ENCODE measurements at regions not wholly inside any gene's neighbourhood (a gene's known extent, or its start where the extent isn't known, plus 50 kb on each side); places are given as distances from the start of the nearest gene placed in this dataset.

DNA sequence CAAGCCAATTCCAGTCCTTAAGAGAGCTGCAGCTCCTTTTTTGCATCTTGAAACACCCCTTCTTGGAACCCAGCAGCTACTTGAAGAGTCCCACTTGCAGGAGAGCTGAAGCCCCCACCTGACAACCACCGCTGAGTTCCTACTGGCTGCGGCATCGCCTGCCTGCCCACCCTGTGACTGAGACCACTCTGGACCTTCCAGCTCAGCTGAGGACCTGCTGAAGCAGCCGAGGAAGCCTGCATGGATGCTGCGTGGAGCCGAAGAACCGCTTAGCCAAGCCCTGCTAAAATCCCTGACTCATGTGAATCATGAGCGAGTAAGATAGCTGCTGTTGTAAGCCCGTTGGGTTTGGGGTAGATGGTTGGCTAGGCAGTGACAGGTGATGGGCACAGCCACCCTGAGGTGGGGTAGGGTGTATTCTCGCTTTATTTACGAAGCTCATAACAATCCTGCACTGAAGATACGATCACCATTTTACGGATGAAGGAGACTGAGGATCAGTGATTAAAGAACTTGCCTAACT is 78.4 kb downstream of the INHBB start:
- TF ChIP-seq POLR2AphosphoS5 (IDR thresholded peaks at IDR 0.05; ENCODE audit: insufficient read depth in 1 of 2, low read depth in 1 of 2), result no peak
- TF ChIP-seq, protein P1, sequence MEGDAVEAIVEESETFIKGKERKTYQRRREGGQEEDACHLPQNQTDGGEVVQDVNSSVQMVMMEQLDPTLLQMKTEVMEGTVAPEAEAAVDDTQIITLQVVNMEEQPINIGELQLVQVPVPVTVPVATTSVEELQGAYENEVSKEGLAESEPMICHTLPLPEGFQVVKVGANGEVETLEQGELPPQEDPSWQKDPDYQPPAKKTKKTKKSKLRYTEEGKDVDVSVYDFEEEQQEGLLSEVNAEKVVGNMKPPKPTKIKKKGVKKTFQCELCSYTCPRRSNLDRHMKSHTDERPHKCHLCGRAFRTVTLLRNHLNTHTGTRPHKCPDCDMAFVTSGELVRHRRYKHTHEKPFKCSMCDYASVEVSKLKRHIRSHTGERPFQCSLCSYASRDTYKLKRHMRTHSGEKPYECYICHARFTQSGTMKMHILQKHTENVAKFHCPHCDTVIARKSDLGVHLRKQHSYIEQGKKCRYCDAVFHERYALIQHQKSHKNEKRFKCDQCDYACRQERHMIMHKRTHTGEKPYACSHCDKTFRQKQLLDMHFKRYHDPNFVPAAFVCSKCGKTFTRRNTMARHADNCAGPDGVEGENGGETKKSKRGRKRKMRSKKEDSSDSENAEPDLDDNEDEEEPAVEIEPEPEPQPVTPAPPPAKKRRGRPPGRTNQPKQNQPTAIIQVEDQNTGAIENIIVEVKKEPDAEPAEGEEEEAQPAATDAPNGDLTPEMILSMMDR (IDR thresholded peaks at IDR 0.05), result no peak
- no peak for TF ChIP-seq POLR2A (IDR thresholded peaks at IDR 0.05)
- intact Hi-C loops (cut with DNase I), result no loop called here
- no peak for DNase-seq (ENCODE audit: extremely low spot score in 2 of 2)

GRCh38 chr2:120425014-120425413 is 79.1 kb downstream of the INHBB start:
- intact Hi-C loops (cut with DNase I), result no loop called here
- no peak for DNase-seq (ENCODE audit: extremely low spot score in 2 of 2)

More for the DNA sequence above, 78.4 kb downstream of the INHBB start:
- no peak overlapping the region for H3K27ac ChIP-seq
- no peak overlapping the region for H3K4me3 ChIP-seq
- no peaks in the 10 kb centered on the region for H3K4me1 ChIP-seq
- no peaks in the 10 kb centered on the region for H3K9me3 ChIP-seq
- H3K27me3 ChIP-seq, result no peaks in the 10 kb centered on the region
- no peaks in the 10 kb centered on the region for H3K36me3 ChIP-seq

GRCh38 chr2:120428748-120429147 is 82.8 kb downstream of the INHBB start:
- Histone ChIP-seq H3K27ac (no peak overlapping the region), H3K4me3 (no peak overlapping the region), H3K36me3 (no peaks in the 10 kb centered on the region), H3K4me1 (no peaks in the 10 kb centered on the region), H3K27me3 (no peaks in the 10 kb centered on the region), H3K9me3 (no peaks in the 10 kb centered on the region)
- intact Hi-C loops (cut with DNase I), result no loop called here
- TF ChIP-seq, protein P1 (IDR thresholded peaks at IDR 0.05), result no peak
- TF ChIP-seq POLR2AphosphoS5 (IDR thresholded peaks at IDR 0.05; ENCODE audit: insufficient read depth in 1 of 2, low read depth in 1 of 2), result no peak
- no peak for TF ChIP-seq POLR2A (IDR thresholded peaks at IDR 0.05)
- DNase-seq (ENCODE audit: extremely low spot score in 2 of 2), result no peak

More at GRCh38 chr2:120425014-120425413, 79.1 kb downstream of the INHBB start:
- H3K27ac ChIP-seq, result no peak overlapping the region
- H3K4me1 ChIP-seq, result no peaks in the 10 kb centered on the region
- no peaks in the 10 kb centered on the region for H3K36me3 ChIP-seq
- no peaks in the 10 kb centered on the region for H3K9me3 ChIP-seq
- TF ChIP-seq, protein P1 (IDR thresholded peaks at IDR 0.05), result no peak
- TF ChIP-seq POLR2AphosphoS5 (IDR thresholded peaks at IDR 0.05; ENCODE audit: insufficient read depth in 1 of 2, low read depth in 1 of 2) (no peak), POLR2A (IDR thresholded peaks at IDR 0.05) (no peak)
- H3K4me3 ChIP-seq, result no peak overlapping the region
- H3K27me3 ChIP-seq, result no peaks in the 10 kb centered on the region

- H3K36me3 ChIP-seq, result no peaks in the 10 kb centered on the region
- H3K4me3 ChIP-seq, result no peak overlapping the region
- TF ChIP-seq, protein P1 (IDR thresholded peaks at IDR 0.05), result no peak
- TF ChIP-seq POLR2AphosphoS5 (IDR thresholded peaks at IDR 0.05; ENCODE audit: insufficient read depth in 1 of 2, low read depth in 1 of 2) (no peak), POLR2A (IDR thresholded peaks at IDR 0.05) (no peak)
- H3K27me3 ChIP-seq, result no peaks in the 10 kb centered on the region
- H3K4me1 ChIP-seq, result peaks cover under 1% of the 10 kb centered on the region
- intact Hi-C loops (cut with DNase I), result no loop called here
- no peak overlapping the region for H3K27ac ChIP-seq
- DNase-seq (ENCODE audit: extremely low spot score in 2 of 2), result no peak
- no peaks in the 10 kb centered on the region for H3K9me3 ChIP-seq
These were observed 83.9 kb downstream of the INHBB start for GRCh38 chr2:120429586-120430500.

DNA sequence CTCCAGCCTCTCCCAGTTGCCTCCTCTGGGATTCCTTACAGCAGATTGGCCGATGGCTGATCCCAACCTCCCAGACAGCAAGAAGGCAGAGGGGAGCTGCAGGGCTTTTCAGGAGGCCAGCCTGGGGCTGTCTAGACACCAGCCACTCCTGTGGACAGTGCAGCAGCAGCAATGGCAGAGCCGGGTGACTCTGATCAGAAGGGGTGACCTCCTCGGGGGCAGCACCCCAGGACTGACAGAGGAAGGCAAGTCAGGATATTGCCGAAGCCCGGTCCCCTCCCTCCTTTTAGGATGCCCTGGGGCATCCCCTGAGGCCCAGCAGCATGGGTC is 84.5 kb downstream of the INHBB start:
- no peaks in the 10 kb centered on the region for H3K27me3 ChIP-seq
- no peaks in the 10 kb centered on the region for H3K9me3 ChIP-seq
- intact Hi-C loops (cut with DNase I), result no loop called here
- H3K36me3 ChIP-seq, result no peaks in the 10 kb centered on the region
- H3K4me1 ChIP-seq, result peaks cover 7% of the 10 kb centered on the region
- TF ChIP-seq POLR2A (IDR thresholded peaks at IDR 0.05) (no peak), POLR2AphosphoS5 (IDR thresholded peaks at IDR 0.05; ENCODE audit: insufficient read depth in 1 of 2, low read depth in 1 of 2) (no peak)
- TF ChIP-seq, protein P1 (IDR thresholded peaks at IDR 0.05), result no peak
- no peak overlapping the region for H3K4me3 ChIP-seq
- H3K27ac ChIP-seq, result no peak overlapping the region
- no peak for DNase-seq (ENCODE audit: extremely low spot score in 2 of 2)

Measured in vagina (tissue), 2 donors.